Omental fat pad (tissue), 3 donors: ENCODE measurements at regions not wholly inside any gene's neighbourhood (a gene's known extent, or its start where the extent isn't known, plus 50 kb on each side); places are given as distances from the start of the nearest gene placed in this dataset.

Source experiments
- ATAC-seq: fragments of 150-250 bp; one replicate; pipeline ENCODE4 v1.9.1; 2016; ENCODE audit warnings: mild to moderate bottlenecking, moderate library complexity; ENCODE audit not compliant: low FRiP score
- DNase-seq: peaks from one replicate; pipeline ENCODE4 v3.0.0-alpha.2; 2019; ENCODE audit warnings: low spot score
- CTCF ChIP-seq, 3 donors: fragments of 450-650 bp; IDR thresholded peaks; one replicate each; pipeline ENCODE4 v1.5.1; 2016 to 2017; ENCODE audit warnings: antibody characterized with exemption in 3 of 3, mild to moderate bottlenecking in 3 of 3, moderate library complexity in 2 of 3

- TF ChIP-seq CTCF (IDR thresholded peaks at IDR 0.05) = no peak
- DNase-seq (no peak), ATAC-seq (no peak)
Measured at GRCh38 chr20:20903773-20904500, 191.5 kb upstream of the RALGAPA2 start.

DNA sequence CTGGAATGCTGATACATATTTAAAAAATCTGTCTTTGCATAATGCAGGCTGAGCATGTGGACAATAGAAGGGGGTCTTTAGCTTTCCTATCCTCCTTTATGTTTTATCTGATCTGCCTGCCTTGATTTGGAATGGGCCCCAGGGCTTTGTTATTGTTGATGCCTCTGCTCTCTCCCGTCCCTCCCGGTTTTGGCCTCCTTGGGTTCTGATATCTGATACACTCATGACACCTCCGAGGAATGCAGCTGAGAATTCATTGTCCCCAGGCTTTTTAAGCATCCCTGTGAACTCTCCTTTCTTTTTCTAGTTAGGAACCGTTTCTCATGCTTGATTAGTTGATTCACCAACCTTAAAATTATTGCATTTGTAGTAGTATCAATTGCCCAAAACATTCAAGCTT is 185.5 kb upstream of the RALGAPA2 start:
- DNase-seq (no peak), ATAC-seq (no peak)
- no peak for TF ChIP-seq CTCF (IDR thresholded peaks at IDR 0.05)

DNA sequence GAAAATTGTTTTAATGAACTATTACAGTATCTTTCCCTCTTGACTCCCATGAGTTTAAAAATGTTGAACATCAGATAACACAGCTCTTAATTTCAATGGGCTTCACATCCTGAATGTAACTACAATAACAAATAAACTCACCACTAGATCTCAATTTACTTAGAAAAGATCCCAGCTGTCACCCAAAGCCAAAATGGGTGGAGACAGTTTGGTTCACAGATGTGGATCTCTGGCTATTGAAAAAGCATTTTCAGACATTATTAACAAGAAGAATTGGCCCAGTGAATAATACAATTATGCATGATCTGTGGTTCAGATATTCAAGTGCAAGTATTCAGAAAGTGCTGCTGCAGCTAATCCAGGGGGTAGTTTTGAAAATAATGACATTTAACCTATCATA is 184.7 kb upstream of the RALGAPA2 start:
- TF ChIP-seq CTCF (IDR thresholded peaks at IDR 0.05) = no peak
- DNase-seq (no peak), ATAC-seq (no peak)

GRCh38 chr20:20896606-20897005 is 184.2 kb upstream of the RALGAPA2 start:
- no peak for TF ChIP-seq CTCF (IDR thresholded peaks at IDR 0.05)
- ATAC-seq = no peak
- no peak for DNase-seq

DNA sequence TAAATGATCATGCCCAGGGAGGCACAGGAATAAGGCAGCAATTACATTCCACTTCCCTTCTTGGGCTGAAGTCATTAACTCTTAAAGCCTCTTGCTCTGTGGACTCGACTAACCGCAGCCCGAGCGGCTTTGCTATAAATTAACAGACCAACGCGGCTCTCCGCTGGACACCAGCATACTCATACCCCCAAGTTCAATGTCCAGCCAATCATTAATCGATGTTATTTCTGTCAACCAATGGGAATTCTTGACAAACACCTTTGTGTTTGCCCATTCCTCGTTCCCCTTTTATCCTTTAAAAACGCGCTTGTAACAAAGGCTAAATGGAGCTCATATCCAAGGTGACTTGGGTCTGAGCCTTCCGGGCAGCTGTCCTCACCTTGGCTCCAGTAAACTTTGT is 183.1 kb upstream of the RALGAPA2 start:
- TF ChIP-seq CTCF (IDR thresholded peaks at IDR 0.05) = no peak
- ATAC-seq (no peak), DNase-seq (no peak)

DNA sequence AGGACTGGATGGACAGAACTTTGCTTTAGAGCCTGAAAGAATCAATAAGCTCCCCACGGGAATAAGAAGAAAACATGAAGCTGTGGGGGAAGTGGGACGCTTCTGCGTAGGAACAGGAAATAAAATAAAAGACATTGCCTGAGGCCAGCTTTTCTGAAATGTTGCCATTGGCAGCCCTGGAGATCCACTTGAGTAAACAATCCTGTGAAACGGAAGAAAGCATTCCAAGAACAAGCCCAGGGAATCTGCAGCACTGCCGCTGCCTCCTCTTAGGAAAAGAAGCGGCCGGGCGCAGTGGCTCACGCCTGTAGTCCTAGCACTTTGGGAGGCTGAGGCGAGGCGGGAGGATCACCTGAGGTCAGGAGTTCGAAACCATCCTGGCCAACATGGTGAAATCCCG is 182.3 kb upstream of the RALGAPA2 start:
- no peak for DNase-seq
- no peak for ATAC-seq

More for the DNA sequence above, 182.3 kb upstream of the RALGAPA2 start:
- TF ChIP-seq CTCF (IDR thresholded peaks at IDR 0.05) = no peak
